Amniotic stem cell (primary cell): ENCODE measurements at regions not wholly inside any gene's neighbourhood (a gene's known extent, or its start where the extent isn't known, plus 50 kb on each side); places are given as distances from the start of the nearest gene placed in this dataset.

Experiments used
- DNase-seq: peaks from one replicate; lab custom pipeline; 2025; lab: John Stamatoyannopoulos, UW

GRCh38 chr14:26204366-26204727 is 393.5 kb downstream of the NOVA1 start:
- DNase-seq: no peak

DNA sequence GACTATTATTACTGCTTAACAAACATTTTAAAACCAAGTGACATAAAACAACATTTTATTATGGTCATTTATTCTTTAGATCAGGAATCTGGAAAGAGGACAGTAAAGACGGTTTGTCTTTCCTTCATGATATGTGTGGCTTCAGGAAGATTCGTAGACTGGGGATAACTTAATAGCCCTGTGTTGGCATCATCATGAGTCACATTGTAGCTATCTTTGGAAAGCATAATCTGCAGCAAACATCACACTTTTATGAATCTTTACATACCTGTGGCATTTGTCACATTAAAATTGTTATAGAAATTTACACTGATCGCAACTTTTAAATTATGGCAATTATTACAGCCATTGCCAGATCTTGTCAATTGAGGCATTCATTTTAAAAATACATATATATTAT is 397.1 kb downstream of the NOVA1 start:
- no peak for DNase-seq

GRCh38 chr14:26199590-26200370 is 398.1 kb downstream of the NOVA1 start:
- no peak for DNase-seq

GRCh38 chr14:26199096-26199495 is 398.7 kb downstream of the NOVA1 start:
- no peak for DNase-seq

DNA sequence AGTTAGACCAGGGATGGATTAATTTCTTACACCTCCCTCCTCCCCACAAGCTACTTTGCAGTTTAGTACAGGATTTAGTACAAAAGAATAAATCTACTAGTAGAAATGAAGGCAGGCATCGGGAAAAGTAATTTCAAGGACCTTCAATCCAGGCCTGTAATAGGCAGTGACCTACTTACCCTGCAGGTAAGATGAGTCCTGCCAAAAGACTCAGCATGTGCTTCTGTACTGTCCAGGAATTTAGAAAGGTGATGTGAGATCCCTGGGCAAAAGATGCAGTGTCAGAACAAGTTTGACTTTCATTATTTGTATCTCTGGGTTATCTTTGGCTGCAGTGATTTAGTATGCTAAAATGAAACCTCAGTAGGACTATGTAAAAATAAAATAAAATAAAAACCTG is 403.0 kb downstream of the NOVA1 start:
- DNase-seq: no peak

DNA sequence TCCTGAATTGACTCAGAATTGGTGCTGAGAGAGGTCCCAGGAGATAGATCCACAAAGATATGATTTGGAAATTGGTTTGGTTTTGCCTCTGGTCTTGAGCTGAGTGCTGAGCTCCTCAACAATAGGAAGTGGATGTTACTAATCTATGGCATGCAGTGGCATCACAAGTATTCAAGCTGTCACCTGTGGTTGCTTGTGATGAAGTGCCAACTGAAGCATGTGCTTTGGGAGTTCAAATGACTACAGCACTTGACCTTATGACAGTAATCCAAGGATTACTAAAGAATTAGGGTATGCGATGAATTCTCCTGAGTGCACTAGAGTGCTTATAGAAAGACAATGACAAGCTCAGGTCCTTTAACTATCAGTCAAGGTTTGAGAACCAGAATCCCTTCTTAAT is 406.2 kb downstream of the NOVA1 start:
- DNase-seq: no peak

- DNase-seq: no peak
Observed at GRCh38 chr14:26191123-26191522, 406.7 kb downstream of the NOVA1 start.

DNA sequence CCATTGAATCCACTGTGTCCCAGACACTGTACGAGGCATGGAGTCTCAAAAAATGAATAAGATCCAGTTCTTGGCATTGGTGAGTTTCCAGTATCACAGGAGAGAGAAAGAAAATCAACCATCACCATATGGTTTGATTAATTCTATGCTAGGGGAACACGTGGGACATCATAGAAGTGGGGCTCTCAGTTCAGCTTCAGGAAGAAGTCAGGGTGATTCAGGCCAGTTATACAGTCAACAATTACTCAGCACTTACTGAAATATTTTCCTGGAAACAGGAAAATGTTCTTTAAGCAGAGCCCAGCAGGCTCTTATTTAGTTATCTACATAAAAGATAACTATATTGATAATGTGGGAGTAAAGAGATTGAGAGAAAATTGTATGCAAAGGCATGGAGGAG is 407.2 kb downstream of the NOVA1 start:
- no peak for DNase-seq

DNA sequence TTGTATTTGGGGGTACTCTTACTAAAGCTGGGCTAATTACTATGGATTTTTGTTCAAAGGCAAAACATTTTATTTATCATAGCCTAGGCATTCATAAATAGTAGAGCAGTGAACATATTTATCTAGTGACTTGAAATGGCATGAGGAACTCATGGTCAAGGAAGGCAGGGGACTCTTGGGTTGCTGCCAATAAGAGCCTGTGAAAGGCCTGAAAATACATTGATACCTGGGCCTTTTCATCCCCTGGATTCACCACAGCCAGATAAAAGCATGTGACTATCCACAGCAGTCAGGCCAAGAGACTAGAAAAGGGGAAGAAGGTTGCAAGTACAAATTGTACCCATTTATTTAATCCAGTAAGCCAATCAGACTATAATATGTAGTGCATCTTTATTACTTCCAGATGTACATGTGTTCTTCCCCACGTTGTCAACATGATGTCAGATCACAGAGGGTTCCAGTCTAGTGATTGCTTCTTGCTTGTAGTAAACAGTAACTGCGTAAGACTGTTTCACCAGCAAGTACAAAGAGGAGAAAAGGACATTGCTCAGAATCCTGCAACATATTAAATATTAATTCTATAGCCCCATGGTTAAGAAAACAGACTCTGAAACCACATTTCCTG is 409.7 kb downstream of the NOVA1 start:
- DNase-seq: no peak

DNA sequence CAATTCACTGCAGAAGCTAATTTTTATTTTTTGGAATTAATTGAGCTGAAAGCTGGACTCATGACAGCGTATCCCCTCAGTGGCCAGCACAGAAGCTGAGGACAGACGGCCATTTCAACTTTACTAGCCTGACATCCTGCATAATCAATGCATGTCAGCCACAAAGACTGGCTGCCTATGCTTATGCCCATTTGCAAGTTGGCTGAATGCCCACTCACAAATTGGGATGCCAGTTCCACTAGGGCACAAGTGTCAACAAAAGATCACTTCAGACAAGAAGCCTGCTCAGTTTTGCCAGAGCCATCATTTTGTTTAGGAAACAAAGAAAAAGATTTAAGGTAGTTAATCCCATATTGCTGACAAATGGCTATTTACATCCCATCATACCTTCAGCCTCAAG is 417.6 kb downstream of the NOVA1 start:
- DNase-seq: no peak

GRCh38 chr14:26175658-26176057 is 422.2 kb downstream of the NOVA1 start:
- no peak for DNase-seq

- DNase-seq: no peak
Observed at GRCh38 chr14:26174395-26174794, 423.4 kb downstream of the NOVA1 start.

- no peak for DNase-seq
Observed at GRCh38 chr14:26173581-26174110, 424.2 kb downstream of the NOVA1 start.

DNA sequence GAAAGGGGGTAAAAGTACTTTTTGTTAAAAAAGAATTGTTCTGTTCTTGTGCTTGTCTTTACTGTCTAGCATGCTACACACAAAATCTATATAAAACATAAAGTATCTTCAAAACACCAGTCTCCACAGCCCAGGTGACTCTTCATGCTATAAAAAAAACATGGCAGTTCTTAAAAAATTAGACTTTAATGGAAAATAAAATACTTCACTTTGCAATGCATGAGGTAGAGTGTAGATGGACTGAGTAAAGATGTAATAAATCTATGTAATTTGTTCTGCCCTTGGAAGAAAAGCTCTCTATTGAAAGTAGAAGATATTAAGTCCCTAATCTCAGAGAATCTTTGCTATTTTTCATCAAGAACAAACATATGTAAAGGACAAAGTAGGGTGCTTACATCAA is 425.4 kb downstream of the NOVA1 start:
- no peak for DNase-seq

- no peak for DNase-seq
Observed at GRCh38 chr14:26170885-26171284, 426.9 kb downstream of the NOVA1 start.

DNA sequence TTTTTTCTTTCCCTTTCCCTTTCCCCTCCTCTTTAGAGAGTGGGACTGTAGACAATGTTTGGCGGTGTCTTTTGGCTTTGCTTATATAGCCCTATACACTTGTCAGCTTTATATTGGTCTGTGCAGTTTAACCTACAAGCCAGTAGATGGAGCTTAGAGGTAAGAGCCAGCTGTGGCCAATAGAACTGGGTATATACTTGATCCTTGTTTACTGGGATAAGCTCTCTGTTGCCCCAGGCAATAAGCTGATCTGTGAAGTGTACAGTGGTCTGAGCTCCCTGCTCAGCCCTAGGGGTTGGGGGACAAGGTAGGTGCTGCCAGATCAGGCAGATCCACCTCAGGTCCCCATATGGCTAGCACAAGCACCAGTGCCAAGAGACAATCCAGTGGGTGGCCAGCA is 434.1 kb downstream of the NOVA1 start:
- no peak for DNase-seq

DNA sequence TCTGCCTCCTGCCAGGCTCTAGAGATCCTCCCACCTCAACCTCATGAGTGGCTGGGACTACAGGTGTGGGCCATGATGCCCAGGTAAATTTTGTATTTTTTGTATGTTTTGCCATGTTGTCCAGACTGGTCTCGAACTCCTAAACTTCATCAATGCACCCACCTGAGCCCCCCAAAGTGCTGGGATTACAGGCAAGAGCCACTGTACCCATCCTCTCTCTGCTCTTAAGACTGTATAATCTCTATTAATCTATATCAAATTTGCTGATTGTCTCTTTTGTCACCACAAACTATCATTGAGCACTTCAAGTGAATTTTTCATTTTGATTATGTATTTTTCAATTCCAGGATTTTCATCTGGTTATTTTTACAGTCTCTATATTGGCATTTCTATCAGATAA is 440.3 kb downstream of the NOVA1 start:
- DNase-seq: no peak

DNA sequence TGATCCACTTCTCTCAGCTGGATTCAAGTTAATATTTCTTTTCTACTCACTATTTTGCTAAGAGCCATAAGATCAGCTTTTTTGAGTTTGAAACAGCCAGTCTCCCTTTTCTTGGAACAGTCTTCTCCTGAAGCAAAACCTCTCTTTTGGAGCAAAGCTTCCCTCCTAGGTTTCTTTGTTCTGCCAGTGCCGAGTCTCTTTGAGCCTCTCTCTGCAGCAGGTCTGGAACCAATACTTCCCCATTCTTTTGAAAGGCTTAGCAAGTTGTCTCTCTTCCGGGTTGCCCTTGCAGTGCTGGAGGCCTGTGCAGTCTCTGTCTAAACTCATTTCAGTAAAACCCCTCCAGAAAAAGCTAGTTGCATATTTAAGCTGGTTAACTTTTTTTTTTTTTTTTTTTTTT is 454.8 kb downstream of the NOVA1 start:
- no peak for DNase-seq

- DNase-seq: no peak
Observed at GRCh38 chr14:26138764-26139445, 458.9 kb downstream of the NOVA1 start.

GRCh38 chr14:26137161-26137560 is 460.7 kb downstream of the NOVA1 start:
- DNase-seq: no peak

GRCh38 chr14:26132061-26132645 is 465.7 kb downstream of the NOVA1 start:
- no peak for DNase-seq

DNA sequence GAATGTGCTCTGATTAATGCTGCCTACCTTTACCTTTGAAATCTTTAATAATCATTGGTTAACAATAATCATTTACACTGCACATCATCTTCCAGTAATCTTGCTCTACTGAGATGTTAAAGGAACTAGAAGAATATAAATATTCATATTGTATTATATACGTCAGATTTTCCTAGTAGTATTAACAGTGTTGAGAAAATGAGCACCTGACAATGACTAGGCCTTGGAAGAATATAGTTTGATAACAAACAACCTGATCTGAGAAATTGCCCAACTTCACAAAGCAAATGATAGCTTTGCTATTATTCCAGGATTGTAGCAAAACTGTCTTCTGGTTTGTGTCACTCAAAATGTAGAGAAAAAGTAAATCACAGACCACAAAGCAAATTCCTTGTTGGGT is 467.1 kb downstream of the NOVA1 start:
- DNase-seq: no peak
